ENCODE measurements at regions not wholly inside any gene's neighbourhood (a gene's known extent, or its start where the extent isn't known, plus 50 kb on each side); places are given as distances from the start of the nearest gene placed in this dataset.
"Not testable (repeated sequence)": the region's sequence is repeated elsewhere in the genome, so short reads cannot be mapped to it uniquely, and the experiment has no call there.

- H3K4me3 ChIP-seq (ENCODE audit: low read length): no peak overlapping the region
- ChIA-PET POLR2A (ENCODE audit: unreplicated experiment) (no interaction called here), CTCF (no interaction called here)
- TF ChIP-seq EZH2 (IDR thresholded peaks at IDR 0.05; ENCODE audit: low read length, unreplicated experiment) (no peak), EZH2phosphoT487 (IDR thresholded peaks at IDR 0.05; ENCODE audit: borderline replicate concordance, low read length) (no peak)
- TF ChIP-seq, protein P1, sequence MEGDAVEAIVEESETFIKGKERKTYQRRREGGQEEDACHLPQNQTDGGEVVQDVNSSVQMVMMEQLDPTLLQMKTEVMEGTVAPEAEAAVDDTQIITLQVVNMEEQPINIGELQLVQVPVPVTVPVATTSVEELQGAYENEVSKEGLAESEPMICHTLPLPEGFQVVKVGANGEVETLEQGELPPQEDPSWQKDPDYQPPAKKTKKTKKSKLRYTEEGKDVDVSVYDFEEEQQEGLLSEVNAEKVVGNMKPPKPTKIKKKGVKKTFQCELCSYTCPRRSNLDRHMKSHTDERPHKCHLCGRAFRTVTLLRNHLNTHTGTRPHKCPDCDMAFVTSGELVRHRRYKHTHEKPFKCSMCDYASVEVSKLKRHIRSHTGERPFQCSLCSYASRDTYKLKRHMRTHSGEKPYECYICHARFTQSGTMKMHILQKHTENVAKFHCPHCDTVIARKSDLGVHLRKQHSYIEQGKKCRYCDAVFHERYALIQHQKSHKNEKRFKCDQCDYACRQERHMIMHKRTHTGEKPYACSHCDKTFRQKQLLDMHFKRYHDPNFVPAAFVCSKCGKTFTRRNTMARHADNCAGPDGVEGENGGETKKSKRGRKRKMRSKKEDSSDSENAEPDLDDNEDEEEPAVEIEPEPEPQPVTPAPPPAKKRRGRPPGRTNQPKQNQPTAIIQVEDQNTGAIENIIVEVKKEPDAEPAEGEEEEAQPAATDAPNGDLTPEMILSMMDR (conservative IDR thresholded peaks at IDR 0.05; ENCODE audit: low read depth, low read length): no peak
- H3K4me2 ChIP-seq (ENCODE audit: low read length): no peak overlapping the region
- BruUV-seq (replicated peaks): no TSS peak
- no peaks in the 10 kb centered on the region for H3K79me2 ChIP-seq (ENCODE audit: low read length)
- H3K9ac ChIP-seq (ENCODE audit: low read length): no peak overlapping the region
- H3F3A ChIP-seq (ENCODE audit: low read length, unreplicated experiment): no peaks in the 10 kb centered on the region
- H3K27me3 ChIP-seq (ENCODE audit: low read length): no peaks in the 10 kb centered on the region
- DNase-seq: no peak
- ATAC-seq: no peak
- H3K36me3 ChIP-seq (ENCODE audit: low read depth, low read length): no peaks in the 10 kb centered on the region
- no peak overlapping the region for H3K27ac ChIP-seq (ENCODE audit: low read length)
- no peaks in the 10 kb centered on the region for H4K20me1 ChIP-seq (ENCODE audit: low read length)
- peaks cover 5% of the 10 kb centered on the region; the same call in 1 of the 2 replicates for H3K4me1 ChIP-seq (ENCODE audit: insufficient read depth, low read length)
- intact Hi-C loops (cut with micrococcal nuclease): no loop called here
- H3K9me2 ChIP-seq (replicated peaks; ENCODE audit: low read length): no peaks in the 10 kb centered on the region
- H2AFZ ChIP-seq (ENCODE audit: low read length): no peak overlapping the region
- H3K9me3 ChIP-seq (ENCODE audit: low read length): no peaks in the 10 kb centered on the region
These were observed 598.6 kb downstream of the XPNPEP1 start for GRCh38 chr10:109324721-109325120.

GRCh38 chr10:109317746-109318366 lies 605.5 kb downstream of the XPNPEP1 start:
- H3K27me3 ChIP-seq (ENCODE audit: low read length): no peaks in the 10 kb centered on the region
- H3K4me2 ChIP-seq (ENCODE audit: low read length): no peak overlapping the region
- TF ChIP-seq EZH2phosphoT487 (IDR thresholded peaks at IDR 0.05; ENCODE audit: borderline replicate concordance, low read length): no peak
- TF ChIP-seq EZH2 (IDR thresholded peaks at IDR 0.05; ENCODE audit: low read length, unreplicated experiment): no peak
- TF ChIP-seq, protein P1 (conservative IDR thresholded peaks at IDR 0.05; ENCODE audit: low read depth, low read length): no peak
- intact Hi-C loops (cut with micrococcal nuclease): no loop called here
- no peaks in the 10 kb centered on the region for H4K20me1 ChIP-seq (ENCODE audit: low read length)
- DNase-seq: no peak
- ATAC-seq: no peak
- POLR2A ChIA-PET (ENCODE audit: unreplicated experiment): no interaction called here
- CTCF ChIA-PET: no interaction called here
- H3K4me1 ChIP-seq (ENCODE audit: insufficient read depth, low read length): no peaks in the 10 kb centered on the region
- H3K79me2 ChIP-seq (ENCODE audit: low read length): no peaks in the 10 kb centered on the region
- H3K9me3 ChIP-seq (ENCODE audit: low read length): no peaks in the 10 kb centered on the region
- H3K27ac ChIP-seq (ENCODE audit: low read length): no peak overlapping the region
- H2AFZ ChIP-seq (ENCODE audit: low read length): no peak overlapping the region
- no TSS peak for BruUV-seq (replicated peaks)
- no peaks in the 10 kb centered on the region for H3K36me3 ChIP-seq (ENCODE audit: low read depth, low read length)
- H3K4me3 ChIP-seq (ENCODE audit: low read length): no peak overlapping the region
- no peaks in the 10 kb centered on the region for H3K9me2 ChIP-seq (replicated peaks; ENCODE audit: low read length)
- no peaks in the 10 kb centered on the region for H3F3A ChIP-seq (ENCODE audit: low read length, unreplicated experiment)
- no peak overlapping the region for H3K9ac ChIP-seq (ENCODE audit: low read length)

GRCh38 chr10:109314016-109314415 lies 609.3 kb downstream of the XPNPEP1 start:
- H3K27me3 ChIP-seq (ENCODE audit: low read length): not testable (repeated sequence)

GRCh38 chr10:109312555-109312954 lies 610.8 kb downstream of the XPNPEP1 start:
- H3K4me1 ChIP-seq (ENCODE audit: insufficient read depth, low read length); H3K9me2 ChIP-seq (replicated peaks; ENCODE audit: low read length); DNase-seq; H3K27me3 ChIP-seq (ENCODE audit: low read length); ATAC-seq; CTCF ChIA-PET; H3K4me3 ChIP-seq (ENCODE audit: low read length); intact Hi-C loops (cut with micrococcal nuclease); H2AFZ ChIP-seq (ENCODE audit: low read length); H3K4me2 ChIP-seq (ENCODE audit: low read length); POLR2A ChIA-PET (ENCODE audit: unreplicated experiment); H3K9ac ChIP-seq (ENCODE audit: low read length); H3K79me2 ChIP-seq (ENCODE audit: low read length); H3K27ac ChIP-seq (ENCODE audit: low read length); H3K36me3 ChIP-seq (ENCODE audit: low read depth, low read length); H3K9me3 ChIP-seq (ENCODE audit: low read length); BruUV-seq (replicated peaks); H3F3A ChIP-seq (ENCODE audit: low read length, unreplicated experiment); H4K20me1 ChIP-seq (ENCODE audit: low read length): not testable (repeated sequence)

More at GRCh38 chr10:109314016-109314415, 609.3 kb downstream of the XPNPEP1 start:
- H3K27ac ChIP-seq (ENCODE audit: low read length); H3K4me1 ChIP-seq (ENCODE audit: insufficient read depth, low read length); H3F3A ChIP-seq (ENCODE audit: low read length, unreplicated experiment); H2AFZ ChIP-seq (ENCODE audit: low read length); POLR2A ChIA-PET (ENCODE audit: unreplicated experiment); intact Hi-C loops (cut with micrococcal nuclease); DNase-seq; CTCF ChIA-PET; H3K4me3 ChIP-seq (ENCODE audit: low read length); H3K4me2 ChIP-seq (ENCODE audit: low read length); H3K9me3 ChIP-seq (ENCODE audit: low read length); H4K20me1 ChIP-seq (ENCODE audit: low read length); H3K79me2 ChIP-seq (ENCODE audit: low read length); ATAC-seq; H3K9ac ChIP-seq (ENCODE audit: low read length); H3K9me2 ChIP-seq (replicated peaks; ENCODE audit: low read length); BruUV-seq (replicated peaks); H3K36me3 ChIP-seq (ENCODE audit: low read depth, low read length): not testable (repeated sequence)
